Neural progenitor cell (in vitro differentiated cells): ENCODE measurements at regions not wholly inside any gene's neighbourhood (a gene's known extent, or its start where the extent isn't known, plus 50 kb on each side); places are given as distances from the start of the nearest gene placed in this dataset.

Experiments used
- DNase-seq: peaks from one replicate; pipeline ENCODE4 v3.0.0-alpha.2; 2016; ENCODE audit warnings: low spot score
- H2AFZ ChIP-seq: fragments of 200-600 bp; sonication (generic); replicated peaks from 2 replicates; pipeline ENCODE4 v1.6.1; 2016; ENCODE audit warnings: antibody characterized with exemption
- H3F3A ChIP-seq: fragments of 200-600 bp; sonication (generic); 2 replicates; pipeline ENCODE4 v1.6.1; 2016; ENCODE audit warnings: antibody characterized with exemption, low read depth
- H3K27ac ChIP-seq: fragments of 200-600 bp; sonication (generic); 2 replicates; pipeline ENCODE4 v1.5.1; 2016; ENCODE audit warnings: mild to moderate bottlenecking
- H3K27me3 ChIP-seq: fragments of 200-600 bp; sonication (generic); 2 replicates; pipeline ENCODE4 v1.6.1; 2016; ENCODE audit warnings: mild to moderate bottlenecking, moderate library complexity
- H3K36me3 ChIP-seq: fragments of 200-600 bp; sonication (generic); 2 replicates; pipeline ENCODE4 v1.5.1; 2016
- H3K4me1 ChIP-seq: fragments of 200-600 bp; sonication (generic); 2 replicates; pipeline ENCODE4 v1.6.1; 2016; ENCODE audit warnings: mixed run types
- H3K4me2 ChIP-seq: fragments of 200-600 bp; sonication (generic); 2 replicates; pipeline ENCODE4 v1.6.1; 2016
- H3K4me3 ChIP-seq: fragments of 200-600 bp; sonication (generic); 2 replicates; pipeline ENCODE4 v1.5.1; 2016
- H3K79me2 ChIP-seq: fragments of 200-600 bp; sonication (generic); 2 replicates; pipeline ENCODE4 v1.6.1; 2016; ENCODE audit warnings: low read depth
- H3K9ac ChIP-seq: fragments of 200-600 bp; sonication (generic); 2 replicates; pipeline ENCODE4 v1.6.1; 2016
- H3K9me3 ChIP-seq: fragments of 200-600 bp; sonication (generic); 2 replicates; pipeline ENCODE4 v1.5.1; 2016; ENCODE audit warnings: low read depth
- H4K20me1 ChIP-seq: fragments of 200-600 bp; sonication (generic); 2 replicates; pipeline ENCODE4 v1.6.1; 2016; ENCODE audit warnings: low read depth
- H3K27ac Mint-ChIP-seq: 3 replicates; pipeline ENCODE4 v1.8.0; 2021; ENCODE audit warnings: mixed read lengths
- H3K27me3 Mint-ChIP-seq: 2 replicates; pipeline ENCODE4 v1.8.0; 2022; ENCODE audit warnings: low read depth, mild to moderate bottlenecking, inconsistent platforms, moderate library complexity, mixed read lengths; ENCODE audit not compliant: insufficient read depth
- H3K36me3 Mint-ChIP-seq: 3 replicates; pipeline ENCODE4 v1.8.0; 2021; ENCODE audit warnings: mixed read lengths
- H3K4me1 Mint-ChIP-seq: 3 replicates; pipeline ENCODE4 v1.8.0; 2021; ENCODE audit warnings: mixed read lengths
- H3K4me3 Mint-ChIP-seq: 3 replicates; pipeline ENCODE4 v1.8.0; 2021; ENCODE audit warnings: mild to moderate bottlenecking, moderate library complexity, mixed read lengths
- H3K9me3 Mint-ChIP-seq: 3 replicates; pipeline ENCODE4 v1.8.0; 2020; ENCODE audit warnings: mixed read lengths
- CTCF ChIP-seq: fragments of 200-600 bp; sonication (generic); IDR thresholded peaks from 2 replicates; pipeline ENCODE4 v1.5.1; 2017; ENCODE audit warnings: antibody characterized with exemption, mild to moderate bottlenecking
- EZH2 ChIP-seq: fragments of 200-600 bp; sonication (generic); IDR thresholded peaks from 2 replicates; pipeline ENCODE4 v1.6.1; 2017; ENCODE audit warnings: antibody characterized with exemption, mild to moderate bottlenecking, moderate library complexity
- EZH2phosphoT487 ChIP-seq: fragments of 200-600 bp; sonication (generic); IDR thresholded peaks from 2 replicates; pipeline ENCODE4 v1.6.1; 2017; ENCODE audit warnings: antibody characterized with exemption

- H3K27me3 Mint-ChIP-seq, result peaks cover 6% of the 10 kb centered on the region
These were observed 69.9 kb upstream of the SPTLC1 start for GRCh38 chr9:92185096-92185495.

GRCh38 chr9:92184041-92184564 lies 68.9 kb upstream of the SPTLC1 start:
- no peak overlapping the region for H3K9ac ChIP-seq
- no peaks in the 10 kb centered on the region for H3K4me1 ChIP-seq

More at GRCh38 chr9:92185096-92185495, 69.9 kb upstream of the SPTLC1 start:
- Mint-ChIP-seq H3K4me3 (no peak overlapping the region), H3K9me3 (peaks cover 6% of the 10 kb centered on the region), H3K27ac (no peak overlapping the region), H3K4me1 (peaks cover 5% of the 10 kb centered on the region), H3K36me3 (no peaks in the 10 kb centered on the region)
- no peaks in the 10 kb centered on the region for H4K20me1 ChIP-seq
- no peaks in the 10 kb centered on the region for H3K9me3 ChIP-seq
- peaks cover under 1% of the 10 kb centered on the region for H3K4me1 ChIP-seq
- no peaks in the 10 kb centered on the region for H3K36me3 ChIP-seq
- no peaks in the 10 kb centered on the region for H3K27me3 ChIP-seq
- H3K4me2 ChIP-seq, result no peak overlapping the region
- H3K79me2 ChIP-seq, result no peaks in the 10 kb centered on the region
- DNase-seq, result no peak
- no peak overlapping the region for H2AFZ ChIP-seq
- no peak overlapping the region for H3K27ac ChIP-seq
- H3K9ac ChIP-seq, result no peak overlapping the region
- no peaks in the 10 kb centered on the region for H3F3A ChIP-seq
- no peak for TF ChIP-seq CTCF
- TF ChIP-seq EZH2phosphoT487, result no peak
- TF ChIP-seq EZH2, result no peak
- H3K4me3 ChIP-seq, result no peak overlapping the region

GRCh38 chr9:92183449-92183848 lies 68.2 kb upstream of the SPTLC1 start:
- DNase-seq, result no peak
- no peaks in the 10 kb centered on the region for H3K36me3 Mint-ChIP-seq
- H3K4me3 ChIP-seq, result no peak overlapping the region

More at GRCh38 chr9:92184041-92184564, 68.9 kb upstream of the SPTLC1 start:
- no peak overlapping the region for H3K27ac ChIP-seq
- Mint-ChIP-seq H3K27me3 (peaks cover 6% of the 10 kb centered on the region), H3K4me1 (peaks cover 5% of the 10 kb centered on the region), H3K27ac (no peak overlapping the region), H3K36me3 (no peaks in the 10 kb centered on the region), H3K9me3 (peaks cover 6% of the 10 kb centered on the region), H3K4me3 (no peak overlapping the region)
- no peak overlapping the region for H3K4me2 ChIP-seq
- no peak overlapping the region for H2AFZ ChIP-seq
- DNase-seq, result no peak
- H3K79me2 ChIP-seq, result no peaks in the 10 kb centered on the region
- H3K9me3 ChIP-seq, result no peaks in the 10 kb centered on the region
- no peaks in the 10 kb centered on the region for H3K36me3 ChIP-seq
- no peak overlapping the region for H3K4me3 ChIP-seq
- no peaks in the 10 kb centered on the region for H4K20me1 ChIP-seq
- no peak for TF ChIP-seq EZH2phosphoT487
- TF ChIP-seq CTCF, result no peak
- no peak for TF ChIP-seq EZH2
- H3K27me3 ChIP-seq, result no peaks in the 10 kb centered on the region
- no peaks in the 10 kb centered on the region for H3F3A ChIP-seq

GRCh38 chr9:92181296-92181695 lies 66.1 kb upstream of the SPTLC1 start:
- H3K9me3 ChIP-seq, result no peaks in the 10 kb centered on the region
- peaks cover 10% of the 10 kb centered on the region for H3K9me3 Mint-ChIP-seq
- no peak overlapping the region for H2AFZ ChIP-seq
- peaks cover 9% of the 10 kb centered on the region for H3K4me1 ChIP-seq
- H3K27me3 ChIP-seq, result no peaks in the 10 kb centered on the region
- H3K79me2 ChIP-seq, result no peaks in the 10 kb centered on the region
- peaks cover 2% of the 10 kb centered on the region for H3K4me1 Mint-ChIP-seq
- H3K9ac ChIP-seq, result no peak overlapping the region
- H3K4me3 Mint-ChIP-seq, result no peak overlapping the region
- no peaks in the 10 kb centered on the region for H4K20me1 ChIP-seq
- no peak overlapping the region for H3K27ac Mint-ChIP-seq
- no peak overlapping the region for H3K4me2 ChIP-seq
- H3K27ac ChIP-seq, result no peak overlapping the region
- no peaks in the 10 kb centered on the region for H3F3A ChIP-seq
- DNase-seq, result no peak
- peaks cover 2% of the 10 kb centered on the region for H3K36me3 Mint-ChIP-seq
- H3K36me3 ChIP-seq, result no peaks in the 10 kb centered on the region
- TF ChIP-seq CTCF (no peak), EZH2 (no peak), EZH2phosphoT487 (no peak)
- peaks cover 6% of the 10 kb centered on the region for H3K27me3 Mint-ChIP-seq
- H3K4me3 ChIP-seq, result no peak overlapping the region

More at GRCh38 chr9:92183449-92183848, 68.2 kb upstream of the SPTLC1 start:
- Histone ChIP-seq H3K27ac (no peak overlapping the region), H3K4me1 (no peaks in the 10 kb centered on the region), H3K9ac (no peak overlapping the region), H2AFZ (no peak overlapping the region), H3F3A (no peaks in the 10 kb centered on the region), H3K9me3 (no peaks in the 10 kb centered on the region), H3K36me3 (no peaks in the 10 kb centered on the region), H3K27me3 (no peaks in the 10 kb centered on the region), H3K4me2 (no peak overlapping the region), H3K79me2 (no peaks in the 10 kb centered on the region), H4K20me1 (no peaks in the 10 kb centered on the region)
- no peak for TF ChIP-seq EZH2
- H3K4me1 Mint-ChIP-seq, result peaks cover 5% of the 10 kb centered on the region
- H3K27me3 Mint-ChIP-seq, result peaks cover 9% of the 10 kb centered on the region
- no peak overlapping the region for H3K27ac Mint-ChIP-seq
- H3K4me3 Mint-ChIP-seq, result no peak overlapping the region
- peaks cover 10% of the 10 kb centered on the region for H3K9me3 Mint-ChIP-seq
